Occipital lobe (tissue), 1 donor: ENCODE measurements at regions not wholly inside any gene's neighbourhood (a gene's known extent, or its start where the extent isn't known, plus 50 kb on each side); places are given as distances from the start of the nearest gene placed in this dataset.
"Not testable (repeated sequence)": the region's sequence is repeated elsewhere in the genome, so short reads cannot be mapped to it uniquely, and the experiment has no call there.

ENCODE experiments used
- DNase-seq: peaks from one replicate; lab custom pipeline; 2025; lab: John Stamatoyannopoulos, UW

GRCh38 chr6:18527836-18528743, 140.9 kb downstream of the RNF144B start:
- no peak for DNase-seq

GRCh38 chr6:18530201-18530600, 143.1 kb downstream of the RNF144B start:
- DNase-seq: no peak

- no peak for DNase-seq
Measured at GRCh38 chr6:18532139-18532538, 145.0 kb downstream of the RNF144B start.

DNA sequence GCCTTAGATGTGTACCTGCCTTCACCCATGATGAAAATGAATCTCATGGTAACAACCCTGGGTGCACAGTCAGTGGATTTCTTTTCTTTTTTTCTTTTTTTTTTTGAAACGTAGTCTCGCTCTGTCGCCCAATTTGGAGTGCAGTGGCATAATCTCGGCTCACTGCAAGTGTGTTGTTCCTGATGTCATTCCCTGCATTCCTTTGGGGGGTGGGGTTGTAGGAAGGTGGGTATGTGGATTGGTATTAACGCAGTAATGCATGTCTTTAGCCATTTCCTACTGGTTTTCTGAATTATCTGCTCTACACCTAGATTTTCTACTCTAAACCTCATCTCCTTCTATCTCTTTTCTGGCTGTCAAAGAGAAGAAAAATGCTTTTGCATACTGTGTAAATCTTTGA, 146.6 kb downstream of the RNF144B start:
- DNase-seq: no peak

- DNase-seq: peak; percentile 3
Measured at GRCh38 chr6:18536591-18537055, 149.5 kb downstream of the RNF144B start.

DNA sequence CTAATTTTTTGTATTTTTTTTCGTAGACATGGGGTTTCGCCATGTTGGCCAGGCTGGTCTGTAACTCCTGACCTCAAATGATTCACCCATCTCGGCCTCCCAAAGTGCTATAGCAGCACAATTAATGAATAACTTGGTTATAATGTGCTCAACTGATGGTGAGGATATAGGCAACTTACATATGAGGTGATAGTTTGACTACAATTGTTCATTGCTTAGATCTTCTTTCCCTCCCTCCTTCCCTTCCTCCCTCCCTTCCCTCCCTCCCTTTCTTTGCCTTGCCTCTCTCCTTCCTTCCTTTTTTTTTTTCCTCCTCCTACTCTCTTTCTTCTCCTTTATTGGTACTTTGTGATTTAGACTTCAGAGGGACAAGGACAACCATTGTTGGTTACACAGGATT, 151.2 kb downstream of the RNF144B start:
- no peak for DNase-seq

- no peak for DNase-seq
Measured at GRCh38 chr6:18543051-18543450, 155.9 kb downstream of the RNF144B start.

GRCh38 chr6:18545142-18545541, 158.0 kb downstream of the RNF144B start:
- DNase-seq: not testable (repeated sequence)

DNA sequence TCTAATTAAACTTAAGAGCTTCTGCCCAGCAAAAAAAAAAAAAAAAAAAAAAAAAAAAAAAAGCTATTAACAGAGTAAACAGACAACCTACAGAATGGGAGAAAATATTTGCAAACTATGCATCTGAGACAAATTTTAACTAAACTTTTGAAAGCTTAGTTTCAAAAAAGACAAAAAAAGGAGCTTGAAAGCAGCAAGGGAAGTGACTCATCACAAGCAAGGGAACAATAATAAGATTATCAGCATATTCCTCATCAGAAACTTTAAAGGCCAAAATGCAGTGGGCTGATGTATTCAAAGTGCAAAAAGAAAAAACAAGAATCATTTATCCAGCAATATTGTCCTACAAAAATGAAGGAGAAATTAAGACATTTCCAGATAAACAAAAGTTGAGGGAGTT, 158.6 kb downstream of the RNF144B start:
- no peak for DNase-seq

DNA sequence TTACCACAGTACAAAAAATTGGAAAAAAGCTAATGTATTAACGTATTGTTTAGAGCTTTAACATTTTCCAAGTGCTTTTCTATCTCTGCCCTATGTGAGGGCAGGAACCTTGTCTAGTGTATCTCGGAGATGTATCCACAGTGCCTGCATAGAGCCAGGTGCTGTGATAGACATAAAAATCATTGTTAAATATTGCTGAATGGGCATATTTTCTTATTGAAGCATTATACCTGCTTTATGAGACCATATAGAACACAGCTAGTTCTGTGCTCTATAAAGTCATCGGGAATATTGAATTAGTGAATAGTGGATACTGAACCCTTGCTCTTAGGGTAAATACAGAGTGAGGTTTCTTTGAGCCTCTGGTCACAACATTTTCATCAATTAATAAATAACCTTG, 163.0 kb downstream of the RNF144B start:
- DNase-seq: no peak

- no peak for DNase-seq
Measured at GRCh38 chr6:18551228-18551627, 164.1 kb downstream of the RNF144B start.

GRCh38 chr6:18555750-18556149, 168.6 kb downstream of the RNF144B start:
- DNase-seq: no peak

- DNase-seq: no peak
Measured at GRCh38 chr6:18561037-18561750, 174.0 kb downstream of the RNF144B start.

- no peak for DNase-seq
Measured at GRCh38 chr6:18562726-18563125, 175.6 kb downstream of the RNF144B start.

GRCh38 chr6:18564775-18565174, 177.6 kb downstream of the RNF144B start:
- no peak for DNase-seq

- no peak for DNase-seq
Measured at GRCh38 chr6:18565231-18565630, 178.1 kb downstream of the RNF144B start.

- no peak for DNase-seq
Measured at GRCh38 chr6:18567380-18567779, 180.2 kb downstream of the RNF144B start.

DNA sequence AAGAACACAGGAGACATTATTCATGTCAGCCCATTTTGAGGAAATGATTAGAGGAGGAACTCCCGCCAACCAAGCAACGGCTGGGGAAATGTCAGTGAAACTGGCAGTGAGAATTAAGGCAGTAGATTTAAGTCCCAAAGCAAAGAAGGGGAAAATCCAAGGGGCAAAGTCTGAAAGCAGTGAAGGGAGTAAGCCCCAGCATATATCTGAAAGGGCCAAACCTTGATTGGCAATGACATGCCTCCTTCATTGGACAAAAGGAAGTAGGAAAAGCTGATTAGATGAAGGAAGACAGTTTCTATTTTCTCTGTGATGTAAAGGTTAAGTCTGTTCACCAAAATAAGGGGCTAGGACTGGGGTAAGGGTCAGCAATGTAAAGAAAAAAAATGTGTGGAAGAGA, 190.3 kb downstream of the RNF144B start:
- DNase-seq: no peak

DNA sequence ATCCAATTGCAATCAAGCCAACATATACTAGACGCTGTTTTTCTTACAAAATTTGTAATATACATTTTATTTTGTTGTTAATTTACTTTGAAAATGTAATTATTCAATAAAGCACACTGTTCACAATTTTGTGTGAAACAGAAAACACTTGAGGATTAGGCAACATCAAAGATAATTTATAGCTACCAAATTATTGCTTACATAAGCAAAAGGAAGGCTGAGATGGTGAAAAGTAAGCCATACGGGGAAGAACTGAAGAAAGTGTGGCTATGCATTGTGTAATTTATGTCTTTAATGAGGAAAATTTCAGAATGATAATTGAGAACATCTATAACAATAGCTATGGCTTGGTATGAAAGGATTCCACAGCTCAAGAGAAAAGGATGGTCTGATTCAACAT, 192.0 kb downstream of the RNF144B start:
- no peak for DNase-seq

DNA sequence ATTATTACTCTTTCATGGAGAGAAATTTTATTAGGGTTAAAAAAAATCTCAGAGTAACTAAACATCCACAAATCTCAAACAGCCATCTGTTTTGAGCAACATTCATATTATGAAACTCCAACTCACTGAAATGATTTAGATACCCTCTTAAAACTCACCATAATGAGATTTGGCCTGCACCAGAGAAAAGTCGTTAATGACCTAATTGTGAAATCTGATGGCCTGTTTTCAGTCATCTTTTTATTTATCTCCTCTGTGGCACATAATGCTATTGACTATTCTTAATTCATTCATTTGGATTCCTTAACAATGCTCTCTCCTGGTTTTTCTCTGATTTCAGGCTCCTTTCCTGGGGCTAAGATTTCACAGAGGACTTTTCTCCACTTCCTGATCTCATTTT, 192.7 kb downstream of the RNF144B start:
- no peak for DNase-seq

GRCh38 chr6:18584372-18584771, 197.2 kb downstream of the RNF144B start:
- DNase-seq: no peak

DNA sequence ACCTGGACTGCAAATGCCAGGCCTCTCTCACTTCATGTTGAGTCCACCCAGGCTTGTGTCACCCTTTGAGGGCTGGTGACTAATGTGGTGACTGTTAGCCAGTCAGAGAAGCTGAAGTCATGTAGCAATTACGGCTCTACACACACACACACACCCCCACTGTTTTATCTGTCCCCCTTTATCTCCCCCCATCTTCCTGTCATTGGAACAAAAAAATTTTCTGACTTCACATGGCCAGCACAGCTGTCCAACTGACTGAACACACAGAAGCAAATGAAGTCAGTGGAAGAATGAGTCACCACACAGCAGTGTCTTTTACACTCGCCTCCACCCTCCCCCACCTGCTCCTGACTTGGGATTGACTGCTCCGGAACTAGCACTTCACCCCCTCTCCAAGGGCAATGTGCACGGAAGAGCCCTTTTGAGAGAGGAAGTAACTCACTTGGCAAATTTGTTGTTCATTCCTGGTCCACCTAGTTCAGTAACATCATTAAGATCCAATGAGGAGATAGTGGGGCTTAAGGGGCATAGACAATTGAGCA, 198.0 kb downstream of the RNF144B start:
- DNase-seq: peak; percentile 9
